A204.1 (cell line): ENCODE measurements at regions not wholly inside any gene's neighbourhood (a gene's known extent, or its start where the extent isn't known, plus 50 kb on each side); places are given as distances from the start of the nearest gene placed in this dataset.
"Not testable (repeated sequence)": the region's sequence is repeated elsewhere in the genome, so short reads cannot be mapped to it uniquely, and the experiment has no call there.

ENCODE experiments used
- FAIRE-seq: peaks from 2 replicates; lab custom pipeline; 2012; peaks lifted over from hg19 to GRCh38; lab: Jason Lieb, UNC

DNA sequence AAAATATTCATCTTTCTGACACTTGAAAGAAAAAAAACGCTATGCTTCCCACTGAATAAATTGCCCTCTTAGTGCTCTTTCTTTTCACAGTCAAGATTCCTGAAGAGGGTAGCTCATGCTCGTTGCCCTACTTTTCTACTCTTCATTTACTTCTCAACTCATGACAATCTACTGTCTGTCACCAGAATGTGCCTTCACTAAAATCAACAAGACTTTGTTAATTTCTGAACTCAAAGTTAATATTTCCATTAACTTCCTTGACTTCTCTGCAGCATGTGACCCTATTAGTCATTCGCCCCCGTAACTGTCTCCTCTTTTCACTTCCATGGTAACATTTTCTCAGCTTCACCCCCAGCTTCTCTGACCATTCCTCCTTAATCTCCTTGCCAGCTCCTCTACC, 98.9 kb upstream of the MAPRE2 start:
- FAIRE-seq, result no peak

DNA sequence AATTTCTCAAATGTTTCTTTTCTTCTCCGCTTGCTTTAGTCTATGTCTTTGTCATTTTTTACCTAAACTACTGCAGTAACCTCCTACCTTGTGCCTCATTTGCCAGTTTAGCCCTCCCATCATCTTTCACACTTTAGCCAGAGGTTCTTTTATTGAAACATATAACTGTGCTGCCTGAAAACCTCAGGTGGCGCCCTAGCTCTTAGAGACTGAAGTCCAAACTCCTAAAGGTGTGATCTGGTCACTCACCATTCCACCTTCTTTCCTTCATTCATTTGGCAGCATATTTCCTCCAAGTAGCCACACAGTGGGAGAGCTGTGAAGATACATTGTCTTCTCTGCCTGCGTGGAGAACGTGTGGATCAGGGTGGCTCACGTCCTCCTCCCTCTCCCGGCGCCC, 98.2 kb upstream of the MAPRE2 start:
- no peak for FAIRE-seq

DNA sequence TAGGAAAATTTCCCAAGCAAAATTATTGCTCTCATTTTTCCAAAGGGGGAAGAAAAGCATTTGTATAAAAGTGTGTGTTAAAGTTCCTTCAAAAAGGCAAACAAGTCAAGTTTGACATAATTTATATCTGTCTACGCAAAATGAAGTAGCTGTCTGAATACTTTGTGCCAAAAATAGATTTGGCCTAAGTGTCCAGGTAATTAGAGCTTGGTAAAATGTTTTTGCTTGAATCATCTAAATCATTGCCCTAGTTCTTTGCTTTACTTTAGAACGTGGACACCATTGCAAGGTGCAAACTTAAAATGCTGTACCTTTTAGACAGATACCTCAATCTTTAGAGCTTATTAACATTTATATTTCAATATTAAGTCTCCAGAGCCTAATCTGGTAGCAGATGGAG, 97.6 kb upstream of the MAPRE2 start:
- FAIRE-seq, result no peak

DNA sequence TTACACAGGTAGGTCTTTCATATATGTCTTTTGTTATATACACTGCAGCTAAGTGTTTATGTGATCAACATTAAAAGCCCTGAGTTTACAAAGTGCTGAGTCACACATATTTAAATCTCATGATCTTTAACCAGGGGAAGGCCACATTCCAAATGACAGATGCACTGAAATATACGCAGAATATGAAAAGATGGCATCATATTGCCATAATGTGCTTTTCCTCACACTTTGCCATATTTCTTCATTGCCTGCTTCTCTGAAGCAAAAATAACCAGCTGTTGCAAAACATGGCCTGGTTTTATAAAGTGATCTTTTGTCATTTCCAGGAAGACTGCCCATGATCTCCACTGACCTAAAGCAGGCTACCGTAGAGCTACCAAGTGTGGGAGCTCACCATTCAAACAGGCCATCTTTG, 93.5 kb upstream of the MAPRE2 start:
- FAIRE-seq, result no peak

DNA sequence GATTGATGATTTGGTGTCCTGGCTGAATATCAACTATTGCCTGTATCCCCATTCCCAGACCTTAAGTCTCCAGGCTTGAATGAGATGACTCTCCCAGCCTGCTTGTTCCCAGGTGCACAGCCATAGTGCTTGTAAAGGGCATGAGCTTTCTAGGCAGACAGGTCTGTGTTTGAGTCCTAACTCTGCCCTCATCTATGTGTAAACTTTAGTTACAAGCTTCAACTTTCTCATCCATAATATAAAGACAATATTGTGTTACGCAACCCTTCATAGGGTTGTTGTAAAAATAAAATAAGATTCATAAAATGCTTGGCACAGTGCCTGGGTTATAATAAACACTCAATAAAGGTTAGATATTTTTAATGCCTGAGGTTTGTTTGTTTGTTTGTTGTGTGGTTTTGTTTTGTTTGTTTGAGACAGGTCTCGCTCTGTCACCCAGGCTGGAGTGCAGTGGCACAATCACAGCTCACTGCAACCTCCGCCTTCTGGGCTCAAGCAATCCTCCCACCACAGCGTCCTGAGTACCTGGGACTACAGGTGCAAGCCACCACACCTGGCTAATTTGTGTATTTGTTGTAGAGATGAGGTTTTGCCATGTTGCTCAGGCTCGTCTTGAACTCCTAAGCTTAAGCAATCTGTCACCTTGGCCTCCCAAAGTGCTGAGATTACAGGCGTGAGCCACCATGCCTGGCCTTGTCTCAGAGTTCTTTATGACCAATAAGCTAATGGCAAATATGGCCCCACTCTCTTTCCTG, 89.4 kb upstream of the MAPRE2 start:
- FAIRE-seq, result no peak

DNA sequence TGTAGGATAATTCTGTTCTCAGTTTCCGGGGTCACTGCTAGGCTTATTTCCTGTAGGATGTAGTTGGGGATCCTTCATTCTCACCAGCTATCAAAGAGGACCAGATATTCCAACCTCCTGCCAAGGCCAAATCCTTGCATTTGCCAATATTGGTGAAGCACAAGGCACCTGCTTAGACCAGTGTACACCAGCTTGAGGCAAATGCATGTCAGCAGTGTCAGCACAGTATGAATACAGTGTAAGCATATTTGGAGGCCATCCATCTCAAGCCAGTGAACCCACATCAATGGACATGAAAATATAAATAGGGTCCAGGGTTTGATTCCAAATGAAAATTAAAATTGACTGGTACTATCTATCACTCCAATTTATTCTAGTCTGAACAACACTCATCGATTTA, 88.0 kb upstream of the MAPRE2 start:
- FAIRE-seq, result no peak

DNA sequence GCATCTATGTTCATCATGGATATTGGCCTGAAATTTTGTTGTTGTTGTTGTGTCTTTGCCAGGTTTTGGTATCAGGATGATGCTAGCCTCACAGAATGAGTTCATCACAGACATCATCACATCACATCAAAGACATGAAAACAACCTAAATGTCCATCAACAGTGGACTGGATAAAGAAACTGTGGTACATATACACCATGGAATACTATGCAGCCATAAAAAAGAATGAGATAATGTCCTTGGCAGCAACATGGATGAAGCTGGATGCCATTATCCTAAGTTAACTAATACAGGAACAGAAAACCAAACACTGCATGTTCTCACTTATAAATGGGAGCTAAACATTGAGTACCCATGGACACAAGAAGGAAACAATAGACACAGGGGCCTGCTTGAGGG, 85.7 kb upstream of the MAPRE2 start:
- not testable (repeated sequence) for FAIRE-seq

DNA sequence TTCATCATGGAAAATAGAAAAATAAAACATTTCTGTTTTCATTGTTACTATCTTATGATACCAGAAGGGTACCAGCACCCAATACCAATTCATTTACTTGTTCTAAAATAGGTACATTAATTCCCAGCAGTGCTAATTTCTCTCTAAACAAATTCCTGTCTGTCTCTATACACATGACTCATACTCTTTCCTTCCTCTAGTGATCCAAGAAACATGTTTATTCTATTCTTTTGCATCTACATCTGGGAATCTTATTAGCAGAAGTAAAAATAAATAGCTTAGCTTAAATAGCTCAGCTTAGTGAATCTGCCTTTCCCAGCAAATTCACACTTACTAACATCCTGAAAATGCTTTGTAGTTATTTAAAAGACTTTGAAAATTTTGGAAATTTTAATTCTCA, 84.5 kb upstream of the MAPRE2 start:
- no peak for FAIRE-seq

DNA sequence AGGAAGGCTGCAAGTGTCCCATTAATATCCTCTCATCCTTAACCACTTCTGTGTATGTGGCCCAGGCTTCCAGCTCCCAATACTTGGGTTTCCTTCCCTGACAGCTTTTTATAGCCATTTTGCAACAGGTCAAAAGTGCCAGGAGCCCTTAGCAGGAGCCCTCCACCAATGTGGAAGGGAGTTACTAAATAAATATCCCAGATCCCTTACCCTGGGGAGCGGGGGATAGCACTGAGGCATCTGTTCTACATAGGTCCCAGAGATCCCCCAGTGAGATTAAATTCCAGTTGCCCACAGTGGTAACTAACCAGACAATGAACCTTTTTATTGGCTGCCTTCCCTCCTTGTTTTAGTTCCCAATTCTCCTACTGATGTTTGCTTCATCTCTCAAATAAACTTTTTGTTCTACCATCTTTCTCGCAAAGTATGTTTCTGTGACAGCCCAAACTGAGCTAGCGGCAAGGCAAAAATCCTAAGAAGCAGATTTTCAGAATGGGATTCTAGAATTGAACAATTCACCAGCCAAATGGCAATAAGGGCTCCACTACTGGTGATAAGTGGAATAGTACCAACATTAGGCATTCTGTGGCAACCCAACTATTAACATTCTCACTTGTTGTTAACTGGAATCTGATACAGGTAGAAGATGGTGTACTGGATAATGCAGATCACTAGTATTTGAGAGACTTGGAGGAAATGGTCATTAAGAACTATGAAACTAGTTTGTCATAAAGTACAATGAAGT, 83.9 kb upstream of the MAPRE2 start:
- no peak for FAIRE-seq

DNA sequence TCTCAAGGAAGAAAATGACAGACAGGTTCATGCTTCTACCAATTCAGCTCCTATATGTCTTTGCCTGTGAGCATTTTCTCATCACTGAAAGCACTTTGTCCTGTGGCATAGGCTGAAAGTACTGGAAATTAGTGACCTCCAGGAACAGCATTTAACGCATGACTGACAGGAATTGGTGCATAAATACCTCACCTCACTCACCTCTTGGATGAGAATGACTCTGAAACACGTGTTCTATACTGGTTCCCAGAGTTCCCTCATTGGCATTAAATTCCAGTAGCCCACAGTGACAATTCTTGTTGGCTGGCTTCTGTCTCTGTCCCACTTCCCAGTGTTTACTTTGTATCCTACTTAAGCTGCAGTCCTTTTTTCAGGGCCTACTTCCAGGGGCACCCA, 83.4 kb upstream of the MAPRE2 start:
- FAIRE-seq, result no peak

DNA sequence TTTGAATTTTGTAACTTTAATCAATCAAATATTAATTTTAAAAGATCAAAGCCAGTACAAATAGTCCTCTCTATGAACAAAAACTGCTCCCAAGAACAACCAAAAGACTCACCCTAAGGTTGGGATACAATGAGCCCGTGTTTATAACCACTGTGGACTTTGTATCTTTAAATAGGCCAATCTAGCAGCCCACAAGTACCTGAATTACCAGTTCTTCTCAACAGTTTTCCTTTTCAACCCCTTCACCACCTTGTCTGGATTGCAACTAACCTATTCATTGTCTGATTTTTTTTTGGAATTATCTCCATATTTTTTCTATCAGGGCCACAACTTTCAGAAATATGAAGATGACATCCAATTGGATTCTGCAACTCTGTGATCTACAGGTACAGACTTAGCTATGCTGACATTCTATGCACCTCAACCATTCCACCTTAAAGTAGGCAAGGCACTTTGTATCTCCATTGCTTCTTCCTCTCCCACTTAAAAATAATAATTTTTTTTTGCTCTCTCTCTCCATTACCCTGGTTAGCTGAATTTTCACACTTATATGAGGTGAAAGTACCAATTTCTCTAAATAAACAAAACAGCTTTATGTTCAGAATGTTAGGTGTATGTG, 81.9 kb upstream of the MAPRE2 start:
- no peak for FAIRE-seq

DNA sequence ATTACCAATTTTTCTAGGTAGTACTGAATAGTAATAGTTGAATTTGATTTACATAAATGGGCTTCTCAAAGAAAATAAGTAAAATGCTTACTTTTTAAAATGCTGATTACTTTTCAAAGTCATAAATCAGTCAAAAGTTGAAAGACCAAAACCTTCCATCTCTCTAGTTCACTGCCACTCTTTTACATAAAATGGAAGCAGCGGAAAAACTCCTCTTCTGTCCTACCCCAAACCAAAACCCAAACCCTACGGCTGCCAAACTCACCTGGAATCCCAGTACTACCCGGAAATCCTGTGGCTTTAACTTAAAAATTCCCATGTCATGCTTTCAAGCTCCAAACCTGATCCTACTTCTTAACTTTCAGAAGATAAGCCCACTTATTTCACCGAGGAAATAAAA, 81.2 kb upstream of the MAPRE2 start:
- no peak for FAIRE-seq

DNA sequence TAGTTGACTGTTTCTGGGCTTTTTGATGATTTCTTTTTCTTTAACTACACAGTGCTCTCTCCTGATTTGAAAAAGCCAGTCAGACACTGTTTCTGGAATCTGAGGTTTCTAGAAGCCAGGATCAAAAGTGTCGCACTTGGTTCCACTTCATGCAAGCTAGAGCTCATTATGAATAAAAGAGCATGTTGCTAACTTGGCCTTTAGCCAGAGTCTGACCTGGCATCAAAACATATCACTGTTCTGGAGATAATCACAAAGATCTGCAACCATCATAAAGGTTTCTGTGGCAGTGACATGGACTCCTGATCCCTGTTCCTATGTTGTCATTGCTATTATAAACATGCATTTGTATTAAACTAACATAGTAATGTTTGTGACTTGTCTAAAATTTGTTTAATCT, 76.1 kb upstream of the MAPRE2 start:
- FAIRE-seq, result no peak

DNA sequence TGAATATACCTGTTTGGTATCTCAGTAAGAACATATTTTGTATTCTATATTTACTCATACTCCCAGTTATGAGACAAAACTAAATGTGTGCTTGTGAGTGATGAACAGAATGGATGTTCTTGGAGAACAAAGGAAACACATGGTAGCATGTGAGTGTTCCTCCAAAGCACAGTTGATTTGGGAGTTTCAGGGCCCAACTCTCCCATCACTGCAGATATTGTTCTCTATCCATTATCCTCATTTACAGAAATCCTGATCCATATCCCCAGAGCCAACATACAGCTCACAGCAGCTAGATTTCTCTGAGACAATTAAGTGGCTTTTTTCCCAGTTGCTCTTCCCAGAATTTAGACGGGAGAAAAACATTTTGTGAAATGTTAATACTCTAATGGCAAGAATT, 75.6 kb upstream of the MAPRE2 start:
- no peak for FAIRE-seq

DNA sequence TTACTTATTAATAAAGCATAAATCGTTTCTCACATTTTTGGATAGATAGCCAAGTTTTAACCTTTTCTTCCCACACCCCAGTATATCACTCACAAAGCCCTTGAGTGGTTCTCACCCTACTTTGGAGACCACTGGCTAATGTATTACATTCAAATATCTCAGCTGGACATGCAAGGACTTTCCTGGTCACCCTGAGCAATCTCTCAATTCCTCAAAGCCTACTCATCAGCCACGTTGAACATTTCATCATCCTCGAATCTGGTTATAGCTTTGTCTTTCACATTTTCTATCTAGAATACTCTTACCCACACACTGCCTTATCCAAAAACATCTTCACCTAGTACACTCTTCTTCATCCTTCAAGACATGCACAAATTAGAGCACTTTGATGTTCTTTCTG, 71.1 kb upstream of the MAPRE2 start:
- no peak for FAIRE-seq

DNA sequence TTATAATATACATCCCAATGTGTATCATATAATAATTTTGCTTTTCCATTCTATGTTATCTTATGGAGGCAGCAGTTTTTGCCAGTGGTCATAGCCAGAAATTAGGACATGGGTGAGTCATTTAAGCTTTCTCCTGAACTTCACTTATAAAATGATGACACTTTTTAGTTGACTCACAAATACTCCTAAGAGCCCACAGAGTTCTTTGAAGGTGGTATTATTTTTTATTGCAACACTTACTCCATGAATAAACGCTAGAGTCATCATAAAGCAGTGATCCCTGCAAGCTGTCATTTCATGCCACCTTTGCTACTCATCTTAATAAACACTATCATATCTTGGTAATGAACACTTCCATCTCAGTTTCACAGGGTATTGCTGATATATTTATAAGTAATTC, 69.9 kb upstream of the MAPRE2 start:
- no peak for FAIRE-seq

DNA sequence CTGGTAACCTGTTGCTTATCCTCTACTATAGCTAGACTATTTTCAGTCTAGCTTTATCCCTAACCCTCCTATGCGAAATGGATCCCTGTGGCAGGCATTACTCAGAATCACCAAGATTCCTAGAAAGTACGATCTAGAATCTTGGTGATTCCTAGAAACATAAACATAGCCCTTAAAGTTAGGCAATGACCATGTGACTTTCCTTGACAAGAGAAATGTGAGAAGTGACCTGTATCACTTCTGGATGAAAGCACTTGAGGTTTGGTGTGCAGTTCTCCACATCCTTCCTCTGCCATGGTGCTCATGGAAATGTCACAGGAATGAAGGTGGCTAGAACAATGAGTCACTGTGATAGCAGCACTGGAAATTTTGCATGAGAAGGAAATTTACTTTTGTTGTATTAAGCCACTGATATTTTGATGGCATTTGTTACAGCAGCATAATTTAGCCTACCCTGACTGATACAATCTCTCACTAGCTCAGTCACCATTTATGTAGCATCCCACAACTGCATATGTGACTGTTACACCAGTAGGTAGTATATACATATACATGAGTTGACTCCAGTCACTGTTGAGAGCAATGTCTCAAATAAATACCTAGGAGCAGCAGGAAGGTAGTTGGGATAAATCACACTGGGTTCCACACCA, 68.3 kb upstream of the MAPRE2 start:
- FAIRE-seq, result no peak

DNA sequence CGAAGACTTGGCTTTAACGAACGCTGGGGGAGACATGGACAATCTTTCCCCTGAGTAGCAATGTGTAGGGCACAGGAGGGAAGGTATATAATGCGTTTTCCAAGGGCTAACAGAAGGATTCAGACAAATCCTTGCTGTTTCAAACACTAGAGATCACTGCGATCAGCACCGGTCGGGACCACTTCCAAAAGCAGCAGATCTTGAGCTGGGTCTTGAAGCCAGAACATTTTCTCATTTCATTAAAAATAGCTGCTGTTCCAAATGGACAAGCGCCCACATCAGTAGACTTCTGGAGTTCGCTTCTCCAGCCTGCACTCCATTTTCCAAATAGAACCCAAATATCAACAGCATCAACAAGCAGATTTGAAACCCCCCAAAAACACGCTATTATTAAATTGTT, 65.1 kb upstream of the MAPRE2 start:
- FAIRE-seq, result no peak

DNA sequence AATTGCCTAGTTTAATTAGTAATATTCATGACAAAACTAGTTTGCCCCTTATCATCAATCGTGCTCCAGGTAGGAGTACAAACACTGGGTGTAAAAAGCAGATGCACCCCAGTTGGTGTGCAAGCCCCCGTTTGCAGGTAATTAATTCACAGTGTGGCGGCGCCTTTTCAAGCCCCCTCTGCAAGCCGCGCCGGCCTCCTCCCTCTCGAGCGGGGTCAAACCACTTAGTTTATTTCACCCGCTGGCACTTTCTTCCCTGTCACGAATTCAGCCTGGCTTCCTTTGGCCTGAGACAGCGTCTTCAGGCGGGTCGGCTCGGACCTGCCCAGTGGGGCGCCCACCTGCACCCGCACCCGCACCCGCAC, 64.7 kb upstream of the MAPRE2 start:
- no peak for FAIRE-seq

DNA sequence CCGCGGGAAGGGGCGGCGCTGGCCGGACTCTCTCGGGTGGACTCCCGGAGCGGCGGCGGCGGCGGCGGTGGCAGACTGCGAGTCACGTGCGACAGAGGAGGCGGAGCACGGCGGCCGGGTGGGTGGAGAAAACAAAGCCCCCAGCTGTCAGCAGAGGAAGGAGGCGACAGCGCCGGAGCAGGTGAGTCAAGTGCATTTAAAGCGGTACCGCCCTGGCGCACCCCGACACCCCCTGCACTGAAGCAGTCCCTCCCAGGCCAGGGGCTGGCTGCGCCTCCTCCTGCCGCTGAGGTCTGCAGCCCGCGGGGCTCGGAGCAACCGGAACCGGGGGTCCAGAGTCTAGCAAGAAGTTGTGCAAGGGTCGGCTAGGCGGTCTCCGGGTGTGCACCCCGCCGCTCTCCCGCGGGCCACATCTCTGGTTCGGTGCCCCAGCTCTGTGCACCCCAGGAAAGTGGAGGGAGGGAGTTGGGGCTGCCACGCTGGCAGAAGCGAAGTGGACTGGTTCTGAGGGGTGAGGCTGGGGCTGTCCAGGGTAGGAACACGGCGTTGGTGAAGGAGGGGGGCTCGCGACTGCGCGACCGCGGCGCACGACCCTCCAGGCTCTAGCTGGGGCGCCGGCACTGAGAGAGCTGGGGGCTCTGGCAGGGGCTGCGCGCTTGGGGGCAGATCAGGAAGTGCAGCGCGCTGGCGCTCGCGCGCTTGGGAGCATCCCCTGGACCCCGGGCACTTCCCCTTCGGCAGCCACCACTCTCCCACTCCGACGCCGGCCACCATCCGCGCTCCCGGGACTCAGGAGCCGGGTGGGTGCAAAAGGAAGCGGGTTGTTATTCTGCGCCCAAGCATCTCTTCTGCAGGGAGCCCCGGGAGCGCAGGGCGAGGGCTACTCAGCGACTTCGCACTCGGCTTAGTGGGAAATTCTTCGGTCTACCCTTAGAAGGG, 64.0 kb upstream of the MAPRE2 start:
- FAIRE-seq, result no peak

DNA sequence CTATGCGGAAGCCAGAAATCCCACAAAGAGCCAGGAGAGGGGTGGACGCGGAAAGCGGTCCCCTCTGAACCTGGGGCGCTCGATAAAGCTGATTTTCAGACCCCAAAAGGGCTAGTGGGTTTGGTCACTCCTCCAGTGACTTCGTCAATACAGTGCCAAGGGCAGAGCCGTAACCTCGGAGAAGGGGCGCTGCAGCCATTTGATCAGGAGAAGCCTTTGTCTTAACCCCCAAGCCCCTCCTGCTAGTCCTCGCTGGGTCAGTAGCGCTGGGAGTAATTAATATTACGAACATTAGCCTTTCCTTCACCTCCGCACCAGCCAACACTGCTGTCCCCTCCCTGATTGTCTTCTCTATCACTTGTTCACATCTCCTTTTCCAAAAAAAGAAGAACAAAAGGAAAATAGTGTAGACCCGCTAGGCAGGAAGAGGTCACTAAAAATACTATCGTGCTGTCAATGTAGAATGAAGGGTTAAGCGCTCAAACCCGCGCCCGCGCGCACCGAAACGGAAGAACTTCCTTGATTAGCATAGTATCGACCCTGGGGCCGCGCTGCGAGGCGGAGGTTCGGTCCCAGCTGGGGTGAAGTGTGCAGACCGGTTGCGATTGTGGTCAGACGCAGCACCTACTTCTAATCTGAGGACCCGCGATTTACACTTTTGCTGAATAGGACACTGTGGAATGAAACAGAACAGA, 63.2 kb upstream of the MAPRE2 start:
- no peak for FAIRE-seq

DNA sequence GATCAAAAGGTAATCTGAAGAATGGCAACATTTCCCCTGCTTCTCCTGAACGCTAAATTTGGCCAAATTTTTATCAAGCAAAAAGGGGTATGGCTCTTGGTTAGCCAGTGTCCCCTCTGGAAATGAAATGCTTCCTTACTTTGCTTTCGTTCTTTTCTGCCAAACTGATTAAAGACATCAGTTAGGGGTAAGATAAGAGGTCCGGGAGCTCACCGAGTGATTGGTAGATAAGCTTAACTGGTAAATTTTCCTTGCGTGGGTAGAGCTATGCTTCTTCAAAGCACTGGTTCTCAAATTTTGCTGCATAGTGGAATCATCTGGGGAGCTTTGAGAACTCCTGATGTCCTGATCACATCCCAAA, 62.7 kb upstream of the MAPRE2 start:
- FAIRE-seq, result no peak
